ENCODE measurements at regions not wholly inside any gene's neighbourhood (a gene's known extent, or its start where the extent isn't known, plus 50 kb on each side); places are given as distances from the start of the nearest gene placed in this dataset.
"Not testable (repeated sequence)": the region's sequence is repeated elsewhere in the genome, so short reads cannot be mapped to it uniquely, and the experiment has no call there.

GRCh38 chr2:58376592-58376991 lies 135.5 kb upstream of the FANCL start:
- no peak for DNase-seq (ENCODE audit: low read depth in 3 of 3)

DNA sequence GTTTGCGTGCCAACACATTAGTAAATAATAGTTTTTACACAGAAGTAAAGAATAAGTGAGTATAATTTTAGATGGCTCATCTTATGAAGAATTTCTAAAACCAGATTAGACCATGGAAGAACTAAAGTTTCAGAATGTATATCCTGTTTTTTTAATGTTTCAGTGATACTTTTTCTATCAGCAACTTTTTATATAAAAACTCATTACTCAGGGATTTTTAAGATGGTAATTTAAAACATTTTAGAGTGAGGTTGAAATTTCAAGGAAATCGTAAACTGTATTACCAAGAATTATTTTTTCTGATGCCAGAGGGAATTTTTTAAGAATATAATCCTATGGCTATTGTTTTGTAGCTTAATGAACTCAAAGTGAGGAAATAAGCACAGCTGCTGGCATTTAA lies 128.5 kb upstream of the FANCL start:
- no peak for DNase-seq (ENCODE audit: low read depth in 3 of 3)

DNA sequence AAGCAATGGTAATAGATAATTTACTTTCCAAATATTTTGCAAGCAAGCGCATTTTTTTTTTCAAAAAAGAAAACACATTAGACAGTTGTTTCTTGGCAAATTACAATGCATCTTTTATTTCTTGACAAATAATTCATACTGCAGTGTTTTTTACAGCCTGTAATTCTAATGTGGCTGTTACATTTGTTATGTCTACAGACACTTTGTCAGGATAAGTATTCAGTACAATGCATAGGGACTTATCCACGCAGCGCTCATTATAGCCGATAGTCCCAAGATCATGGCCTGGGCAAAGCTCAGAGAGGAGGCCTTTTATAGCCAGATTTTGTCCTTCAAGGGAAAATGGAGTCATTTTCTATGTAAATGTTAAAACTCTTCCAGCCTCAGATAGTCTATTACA lies 123.0 kb upstream of the FANCL start:
- DNase-seq (ENCODE audit: low read depth in 3 of 3): no peak

DNA sequence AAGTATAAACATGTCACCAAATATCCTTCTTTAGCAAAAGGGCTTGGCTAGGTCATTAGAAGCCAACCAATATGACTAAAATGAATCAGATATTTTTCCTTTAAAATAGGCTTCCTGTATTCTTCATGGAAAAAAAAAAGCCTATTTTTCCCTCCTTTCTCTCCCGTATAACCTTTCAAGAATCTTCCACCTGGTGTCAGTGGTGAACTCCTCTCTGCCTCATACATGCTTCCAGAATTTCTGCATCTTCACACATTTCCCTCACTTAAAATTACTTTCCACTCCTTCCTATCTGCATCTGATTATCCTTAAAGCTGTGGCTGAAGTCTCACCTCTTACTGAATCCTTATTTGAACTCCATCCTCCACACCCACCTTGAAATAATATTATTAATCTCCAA lies 116.9 kb upstream of the FANCL start:
- DNase-seq (ENCODE audit: low read depth in 3 of 3): no peak

DNA sequence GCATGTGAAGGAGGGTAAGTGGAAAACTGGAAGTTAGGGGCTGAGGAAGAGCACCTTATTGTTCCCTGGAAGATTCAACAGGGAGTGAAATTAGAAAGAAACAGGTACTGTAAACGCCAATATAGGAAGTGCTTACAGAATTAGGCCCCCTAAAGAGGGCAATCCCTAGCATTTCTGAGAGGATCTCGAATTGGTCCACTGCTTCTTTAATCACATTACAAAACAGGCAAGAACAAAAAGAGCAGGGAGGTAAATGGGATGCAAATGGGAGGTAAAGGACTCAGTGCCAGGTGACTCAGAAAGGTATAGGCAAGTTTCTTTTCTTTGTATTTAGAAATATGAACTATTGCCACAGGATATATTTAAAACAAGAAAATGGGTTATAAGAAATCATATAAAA lies 116.4 kb upstream of the FANCL start:
- DNase-seq (ENCODE audit: low read depth in 3 of 3): no peak

DNA sequence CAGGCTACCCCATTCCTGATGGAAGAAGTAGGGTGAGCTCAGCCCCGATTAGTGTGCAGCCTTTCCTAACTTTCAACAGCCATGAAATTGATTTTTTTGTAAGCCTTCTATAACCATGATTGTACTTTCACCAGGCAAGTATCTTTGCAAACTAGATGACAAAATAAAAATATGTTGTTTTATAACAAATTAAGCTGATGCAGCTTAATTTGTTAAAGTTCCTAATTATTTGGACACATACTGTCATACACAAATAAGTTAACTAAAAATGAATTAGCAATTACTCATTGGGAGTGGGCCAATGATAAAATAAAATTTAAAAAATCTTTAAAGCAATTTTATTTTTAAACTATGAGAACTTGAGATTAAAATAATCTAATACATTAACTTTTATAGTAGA lies 113.1 kb upstream of the FANCL start:
- no peak for DNase-seq (ENCODE audit: low read depth in 3 of 3)

DNA sequence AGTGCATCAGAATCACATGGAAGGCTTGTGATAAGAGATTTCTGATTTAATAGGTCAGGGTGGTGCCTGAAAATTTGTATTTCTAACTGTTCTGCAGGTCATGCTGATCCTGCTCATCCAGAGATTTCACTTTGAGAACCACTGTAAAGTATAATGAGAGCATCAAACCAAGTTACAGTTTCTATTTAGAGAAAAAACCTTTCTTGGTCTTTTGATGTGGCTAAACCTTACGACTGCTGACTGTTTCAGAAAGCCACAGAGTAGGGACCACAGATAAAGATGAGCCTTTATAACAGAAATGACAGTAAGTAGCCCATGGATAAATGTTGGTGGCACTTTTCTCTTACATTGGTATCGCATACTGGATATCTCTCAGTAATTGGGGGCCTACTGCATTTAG lies 109.4 kb upstream of the FANCL start:
- DNase-seq (ENCODE audit: low read depth in 3 of 3): no peak

DNA sequence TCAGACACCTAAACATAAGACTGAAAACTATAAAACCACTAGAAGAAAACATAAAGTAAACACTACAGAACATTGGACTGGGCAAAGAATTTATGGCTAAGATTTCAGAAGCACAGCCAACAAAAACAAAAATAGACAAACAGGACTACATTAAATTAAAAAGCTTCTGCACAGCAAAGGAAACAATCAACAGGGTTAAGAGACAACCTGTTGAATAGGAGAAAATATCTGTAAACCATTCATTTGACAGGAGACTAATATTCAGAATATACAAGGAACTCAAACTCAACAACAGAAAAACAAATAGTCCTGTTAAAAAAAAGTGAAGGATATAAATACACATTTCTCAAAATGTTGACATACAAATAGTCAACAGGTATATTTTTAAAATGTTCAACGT lies 106.7 kb upstream of the FANCL start:
- DNase-seq (ENCODE audit: low read depth in 3 of 3): no peak

DNA sequence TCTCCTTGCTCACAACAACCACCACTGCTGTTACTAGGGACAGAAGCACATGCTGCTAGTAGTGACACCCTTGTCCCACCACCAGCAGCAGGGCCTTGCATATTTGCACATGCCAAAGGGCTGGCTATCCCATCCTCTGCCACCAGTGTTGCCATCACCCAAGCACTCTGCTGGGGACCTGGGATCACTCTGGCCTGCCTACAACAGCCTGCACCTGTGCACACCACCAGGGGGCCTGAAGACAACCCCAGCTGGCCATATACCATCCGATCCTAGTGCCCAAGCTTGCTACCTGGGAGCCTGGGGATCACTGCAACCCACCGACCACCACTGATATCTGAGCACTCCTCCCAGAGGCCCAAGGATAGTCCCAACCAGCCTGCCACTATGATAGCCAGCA lies 99.9 kb upstream of the FANCL start:
- DNase-seq (ENCODE audit: low read depth in 3 of 3): no peak

DNA sequence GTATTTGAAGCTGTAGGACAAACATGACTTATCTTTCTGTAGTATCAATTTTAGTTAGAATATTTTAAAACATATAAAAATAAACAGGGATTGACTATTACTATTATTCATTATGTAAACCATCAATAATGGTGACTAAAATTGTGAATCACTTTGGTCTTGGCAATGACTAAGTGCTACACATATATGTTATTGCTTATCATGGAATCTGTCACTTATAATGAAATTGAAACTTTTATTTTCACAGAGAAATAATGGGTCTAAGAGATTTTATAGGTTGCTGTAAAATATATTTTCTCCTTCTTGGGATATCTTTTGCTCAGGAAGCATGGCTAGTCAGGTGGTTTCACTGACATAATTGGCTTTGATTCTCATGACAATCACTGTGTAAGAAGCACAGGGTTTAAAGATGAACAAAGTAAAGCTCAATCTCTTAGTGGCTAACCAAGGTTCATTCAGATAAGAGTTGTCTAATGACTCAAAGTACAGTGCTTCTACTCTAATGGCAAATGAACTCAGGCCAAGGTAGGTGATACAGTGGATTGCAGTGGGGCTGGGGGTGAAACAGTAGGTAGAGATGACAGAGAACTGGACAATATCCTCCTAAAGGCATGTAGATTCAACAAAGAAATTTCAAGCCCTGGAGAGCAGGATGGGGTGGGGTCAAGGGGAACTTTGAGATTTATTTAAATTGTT lies 98.6 kb upstream of the FANCL start:
- no peak for DNase-seq (ENCODE audit: low read depth in 3 of 3)

- no peak for DNase-seq (ENCODE audit: low read depth in 3 of 3)
These were observed 95.3 kb upstream of the FANCL start for GRCh38 chr2:58336416-58336815.

DNA sequence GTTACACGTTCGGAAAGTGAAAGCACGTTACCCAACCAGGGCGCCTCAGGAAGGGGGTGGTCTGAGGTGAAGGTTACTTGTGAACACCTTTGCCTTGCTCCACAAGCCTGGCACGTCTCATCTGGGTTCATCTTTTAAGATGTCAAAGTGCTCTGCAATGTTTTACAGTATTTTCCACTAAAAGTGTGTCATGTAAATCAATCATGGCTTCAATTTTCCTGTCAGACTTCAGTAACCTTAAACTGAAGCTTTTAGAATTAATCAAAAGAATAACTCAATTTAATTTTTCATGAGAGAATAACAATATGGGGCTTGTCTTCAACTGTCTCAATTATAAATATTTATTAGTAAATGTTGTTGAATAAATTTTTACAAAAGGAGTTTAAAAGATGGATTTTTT lies 93.3 kb upstream of the FANCL start:
- DNase-seq (ENCODE audit: low read depth in 3 of 3): no peak

DNA sequence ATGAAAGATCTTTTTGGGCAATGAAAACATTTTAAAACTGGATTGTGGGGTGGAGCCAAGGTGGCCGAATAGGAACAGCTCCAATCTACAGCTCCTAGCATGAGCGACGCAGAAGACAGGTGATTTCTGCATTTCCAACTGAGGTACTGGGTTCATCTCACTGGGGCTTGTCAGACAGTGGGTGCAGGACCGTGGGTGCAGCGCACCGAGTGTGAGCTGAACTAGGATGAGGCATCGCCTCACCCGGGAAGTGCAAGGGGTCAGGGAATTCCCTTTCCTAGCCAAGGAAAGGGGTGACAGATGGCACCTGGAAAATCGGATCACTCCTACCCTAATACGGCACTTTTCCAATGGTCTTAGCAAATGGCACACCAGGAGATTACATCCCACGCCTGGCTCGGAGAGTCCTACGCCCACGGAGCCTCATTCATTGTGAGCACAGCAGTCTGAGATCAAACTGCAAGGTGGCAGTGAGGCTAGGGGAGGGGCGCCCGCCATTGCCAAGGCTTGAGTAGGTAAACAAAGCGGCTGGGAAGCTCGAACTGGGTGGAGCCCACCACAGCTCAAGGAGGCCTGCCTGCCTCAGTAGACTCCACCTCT lies 84.3 kb upstream of the FANCL start:
- not testable (repeated sequence) for DNase-seq (ENCODE audit: low read depth in 3 of 3)

- DNase-seq (ENCODE audit: low read depth in 3 of 3): no peak
These were observed 78.4 kb upstream of the FANCL start for GRCh38 chr2:58319481-58319880.

GRCh38 chr2:58318949-58319348 lies 77.8 kb upstream of the FANCL start:
- not testable (repeated sequence) for DNase-seq (ENCODE audit: low read depth in 3 of 3)

- DNase-seq (ENCODE audit: low read depth in 3 of 3): no peak
These were observed 72.8 kb upstream of the FANCL start for GRCh38 chr2:58313926-58314325.

DNA sequence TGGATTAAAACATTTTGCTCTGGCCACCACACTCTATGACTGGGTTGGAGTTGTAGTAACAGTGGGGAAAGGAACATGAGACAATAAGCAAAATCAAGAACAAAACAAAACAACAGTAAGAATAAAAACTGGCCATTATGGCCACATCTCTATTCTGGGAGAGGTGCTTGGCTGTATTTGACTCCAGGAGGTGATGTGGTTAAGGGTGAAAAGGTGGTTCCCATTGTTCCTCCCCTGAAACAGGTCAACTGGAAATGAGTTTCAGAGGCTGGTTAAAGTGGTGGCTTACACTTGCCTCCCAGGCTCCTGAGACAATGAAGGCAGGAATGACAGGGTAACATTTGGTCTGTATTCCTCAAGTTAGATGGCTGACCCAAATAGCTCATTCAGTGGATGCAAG lies 67.3 kb upstream of the FANCL start:
- no peak for DNase-seq (ENCODE audit: low read depth in 3 of 3)

GRCh38 chr2:58304843-58305242 lies 63.7 kb upstream of the FANCL start:
- DNase-seq (ENCODE audit: low read depth in 3 of 3): no peak

GRCh38 chr2:58299123-58299522 lies 58.0 kb upstream of the FANCL start:
- no peak for DNase-seq (ENCODE audit: low read depth in 3 of 3)

DNA sequence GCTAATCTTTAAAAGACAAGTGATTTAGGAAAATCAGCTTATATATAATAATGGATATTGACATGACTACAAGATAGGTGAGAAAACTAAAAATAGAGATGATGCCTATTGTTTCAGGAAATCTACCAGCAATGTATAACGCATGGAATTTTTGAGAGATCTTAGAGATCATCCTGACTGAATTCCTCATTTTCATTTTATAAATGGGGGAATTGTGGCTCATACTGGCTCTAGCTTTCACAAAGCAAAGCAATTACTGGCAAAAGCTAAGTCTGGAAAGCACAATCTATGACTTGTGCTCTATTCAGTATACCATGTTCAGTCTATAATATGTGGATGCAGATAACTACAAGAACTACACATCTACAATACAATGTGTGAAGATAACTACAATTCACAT lies 51.9 kb upstream of the FANCL start:
- no peak for DNase-seq (ENCODE audit: low read depth in 3 of 3)

- no peak for DNase-seq (ENCODE audit: low read depth in 3 of 3)
These were observed 50.8 kb upstream of the FANCL start for GRCh38 chr2:58291726-58292438.

Data from stimulated activated CD4-positive, alpha-beta T cell treated with anti-CD3 and anti-CD28 coated beads, TNF-alpha, amount 100 ng/mL, for 4 hours (primary cell).